Endothelial cell (in vitro differentiated cells): ENCODE measurements at regions not wholly inside any gene's neighbourhood (a gene's known extent, or its start where the extent isn't known, plus 50 kb on each side); places are given as distances from the start of the nearest gene placed in this dataset.

ENCODE experiments used
- DNase-seq: peaks from one replicate; pipeline ENCODE4 v3.0.0; 2021; ENCODE audit warnings: low spot score
- H3K27ac Mint-ChIP-seq: one replicate; pipeline ENCODE4 v1.8.0; 2021; ENCODE audit warnings: mixed read lengths, inconsistent platforms; ENCODE audit not compliant: unreplicated experiment
- H3K27me3 Mint-ChIP-seq: one replicate; pipeline ENCODE4 v1.8.0; 2021; ENCODE audit warnings: mild to moderate bottlenecking, moderate library complexity, mixed read lengths, inconsistent platforms; ENCODE audit not compliant: unreplicated experiment
- H3K36me3 Mint-ChIP-seq: one replicate; pipeline ENCODE4 v1.8.0; 2021; ENCODE audit warnings: mild to moderate bottlenecking, low read depth, mixed read lengths, inconsistent platforms; ENCODE audit not compliant: unreplicated experiment
- H3K4me1 Mint-ChIP-seq: one replicate; pipeline ENCODE4 v1.8.0; 2021; ENCODE audit warnings: mild to moderate bottlenecking, mixed read lengths, inconsistent platforms; ENCODE audit not compliant: unreplicated experiment
- H3K4me3 Mint-ChIP-seq: one replicate; pipeline ENCODE4 v1.8.0; 2021; ENCODE audit warnings: mild to moderate bottlenecking, mixed read lengths, inconsistent platforms; ENCODE audit not compliant: unreplicated experiment
- H3K9me3 Mint-ChIP-seq: one replicate; pipeline ENCODE4 v1.8.0; 2021; ENCODE audit warnings: mixed read lengths, inconsistent platforms; ENCODE audit not compliant: unreplicated experiment
- CTCF ChIP-seq: fragments of 200-600 bp; sonication (generic); IDR thresholded peaks from one replicate; pipeline ENCODE4 v1.5.0; 2021; ENCODE audit warnings: antibody characterized with exemption; ENCODE audit not compliant: unreplicated experiment

GRCh38 chr5:156256642-156257041, 70.3 kb upstream of the SGCD start:
- DNase-seq = no peak
- no peaks in the 10 kb centered on the region for H3K27me3 Mint-ChIP-seq
- no peak for TF ChIP-seq CTCF
- H3K9me3 Mint-ChIP-seq = no peaks in the 10 kb centered on the region
- no peaks in the 10 kb centered on the region for H3K4me1 Mint-ChIP-seq
- H3K36me3 Mint-ChIP-seq = no peaks in the 10 kb centered on the region
- no peak overlapping the region for H3K27ac Mint-ChIP-seq
- H3K4me3 Mint-ChIP-seq = no peak overlapping the region

- TF ChIP-seq CTCF = no peak
- Mint-ChIP-seq H3K9me3 (no peaks in the 10 kb centered on the region), H3K27me3 (no peaks in the 10 kb centered on the region), H3K4me3 (no peak overlapping the region), H3K36me3 (no peaks in the 10 kb centered on the region), H3K27ac (no peak overlapping the region), H3K4me1 (no peaks in the 10 kb centered on the region)
- DNase-seq = no peak
These were observed 68.0 kb upstream of the SGCD start for GRCh38 chr5:156258934-156259333.

- Mint-ChIP-seq H3K27ac (no peak overlapping the region), H3K27me3 (no peaks in the 10 kb centered on the region), H3K36me3 (no peaks in the 10 kb centered on the region), H3K4me3 (no peak overlapping the region), H3K9me3 (no peaks in the 10 kb centered on the region), H3K4me1 (no peaks in the 10 kb centered on the region)
- TF ChIP-seq CTCF = no peak
- no peak for DNase-seq
These were observed 67.3 kb upstream of the SGCD start for GRCh38 chr5:156259618-156260017.

GRCh38 chr5:156261275-156261939, 65.6 kb upstream of the SGCD start:
- no peak for DNase-seq
- no peak for TF ChIP-seq CTCF
- no peaks in the 10 kb centered on the region for H3K9me3 Mint-ChIP-seq

GRCh38 chr5:156271569-156271968, 55.4 kb upstream of the SGCD start:
- Mint-ChIP-seq H3K36me3 (no peaks in the 10 kb centered on the region), H3K9me3 (peaks cover 4% of the 10 kb centered on the region), H3K4me1 (no peaks in the 10 kb centered on the region), H3K27ac (no peak overlapping the region), H3K4me3 (no peak overlapping the region), H3K27me3 (no peaks in the 10 kb centered on the region)
- DNase-seq = no peak
- TF ChIP-seq CTCF = no peak

More at GRCh38 chr5:156261275-156261939, 65.6 kb upstream of the SGCD start:
- Mint-ChIP-seq H3K4me3 (no peak overlapping the region), H3K27ac (no peak overlapping the region), H3K27me3 (no peaks in the 10 kb centered on the region), H3K36me3 (no peaks in the 10 kb centered on the region), H3K4me1 (no peaks in the 10 kb centered on the region)
